NOMO-1 treated with DMSO at 0.1 percent for 48 hours (cell line): ENCODE measurements at regions not wholly inside any gene's neighbourhood (a gene's known extent, or its start where the extent isn't known, plus 50 kb on each side); places are given as distances from the start of the nearest gene placed in this dataset.

ENCODE experiments used
- DNase-seq: peaks from one replicate; lab custom pipeline; 2025; ENCODE audit not compliant: unreplicated experiment; lab: John Stamatoyannopoulos, UW

GRCh38 chr1:81232420-81232819 lies 568.3 kb upstream of the ADGRL2 start:
- DNase-seq = peak; percentile 8

GRCh38 chr1:81231729-81232038 lies 569.0 kb upstream of the ADGRL2 start:
- peak; percentile 22 for DNase-seq

DNA sequence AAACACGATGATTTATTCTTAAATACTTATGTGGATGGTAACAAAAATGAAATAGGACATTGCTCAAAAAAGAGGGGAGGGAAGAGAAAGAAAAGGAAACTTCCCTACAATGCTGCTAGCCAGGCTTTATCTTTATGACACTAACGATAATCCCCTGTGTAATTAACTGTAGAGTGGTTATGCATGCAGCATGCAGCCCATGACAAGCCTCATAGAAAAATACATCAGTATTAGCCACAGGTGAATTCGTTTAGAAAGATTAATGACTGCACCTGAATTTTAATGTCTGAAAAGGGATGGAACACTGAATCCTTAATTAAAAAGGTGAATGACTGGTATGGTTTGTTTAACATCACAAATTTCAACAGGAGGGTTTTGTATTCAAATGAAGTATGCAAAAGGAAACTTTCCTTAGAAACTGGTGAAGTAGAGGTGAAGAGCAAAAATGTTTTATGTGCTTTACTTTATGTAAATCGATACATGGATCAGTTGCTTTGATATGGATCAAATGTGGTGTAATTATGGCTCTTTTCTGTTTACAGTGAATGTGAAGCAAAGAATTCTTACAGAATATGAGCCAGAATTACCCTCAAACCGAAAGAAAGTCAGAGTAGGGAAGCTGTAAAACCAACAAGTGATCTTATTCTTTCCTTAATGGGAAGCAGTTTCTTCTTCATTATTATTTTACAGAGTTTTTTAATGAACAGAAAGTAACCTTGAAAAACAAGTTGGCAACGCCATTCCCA lies 569.6 kb upstream of the ADGRL2 start:
- peak; percentile 24 for DNase-seq

DNA sequence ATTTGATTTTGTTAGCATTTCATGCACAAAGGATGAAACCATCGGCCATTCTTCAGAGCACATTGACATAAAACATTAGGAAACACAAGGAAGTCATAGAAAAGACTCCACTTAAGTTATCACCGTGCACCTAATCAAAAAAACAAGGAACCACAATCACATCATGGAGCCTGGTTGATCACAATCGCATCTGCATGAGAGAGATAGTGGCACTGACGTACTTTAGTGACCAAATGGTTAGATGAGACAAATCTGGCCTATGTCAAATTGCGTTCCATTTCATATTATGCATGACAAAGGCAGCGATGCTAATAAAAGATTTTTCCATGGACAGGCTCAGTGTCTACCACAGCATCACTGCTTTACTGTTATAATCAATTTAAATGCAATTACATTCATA lies 571.8 kb upstream of the ADGRL2 start:
- no peak for DNase-seq

- DNase-seq = no peak
Measured at GRCh38 chr1:81226603-81226928, 574.2 kb upstream of the ADGRL2 start.

- no peak for DNase-seq
Measured at GRCh38 chr1:81225789-81226602, 574.7 kb upstream of the ADGRL2 start.

- no peak for DNase-seq
Measured at GRCh38 chr1:81224222-81224621, 576.5 kb upstream of the ADGRL2 start.

GRCh38 chr1:81221564-81221963 lies 579.2 kb upstream of the ADGRL2 start:
- DNase-seq = no peak

DNA sequence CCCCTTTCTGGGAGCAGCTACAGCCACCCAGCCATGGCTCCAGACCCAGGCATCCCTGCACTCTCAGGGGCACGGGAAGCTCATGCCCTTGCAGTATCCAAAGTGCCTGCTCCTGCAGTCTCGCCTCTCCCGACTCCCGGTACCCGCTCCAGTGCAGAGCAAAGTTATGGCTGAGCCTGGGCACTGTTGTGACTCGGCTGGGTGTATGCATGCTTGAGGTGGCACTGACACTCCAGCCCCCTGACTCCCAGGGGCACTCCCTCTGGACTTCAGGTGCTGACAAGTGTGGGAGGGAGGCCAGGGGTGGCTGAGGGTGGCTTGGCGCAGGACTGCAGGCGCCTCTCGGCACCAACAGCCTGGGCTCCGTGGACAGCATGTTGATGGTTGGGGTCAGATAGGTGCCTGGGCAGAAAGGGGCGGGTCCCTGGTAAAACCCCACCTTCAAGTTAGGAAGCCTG lies 580.1 kb upstream of the ADGRL2 start:
- DNase-seq = no peak

- no peak for DNase-seq
Measured at GRCh38 chr1:81217058-81217457, 583.7 kb upstream of the ADGRL2 start.

DNA sequence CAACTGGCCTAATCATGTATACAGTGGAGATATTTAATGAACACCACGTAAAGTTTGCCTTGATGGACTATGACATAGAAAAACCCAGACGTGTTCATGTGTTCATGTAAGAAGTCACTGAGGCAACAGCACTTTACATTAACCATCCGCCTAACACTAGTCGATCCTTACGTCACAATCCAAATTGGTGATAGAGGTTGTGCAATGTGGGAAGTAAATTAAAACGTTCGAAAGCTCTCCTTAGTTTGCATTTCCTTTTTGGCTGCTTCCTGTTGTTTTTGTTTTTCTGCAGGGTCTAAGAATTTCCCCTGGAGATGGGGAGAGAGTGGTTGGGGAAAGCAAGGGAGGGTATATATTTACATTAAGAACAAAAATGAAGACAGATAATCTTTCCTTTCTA lies 587.5 kb upstream of the ADGRL2 start:
- peak; percentile 30 for DNase-seq

GRCh38 chr1:81209461-81209860 lies 591.3 kb upstream of the ADGRL2 start:
- peak; percentile 11 for DNase-seq

- DNase-seq = peak; percentile 98
Measured at GRCh38 chr1:81208441-81208840, 592.3 kb upstream of the ADGRL2 start.

- no peak for DNase-seq
Measured at GRCh38 chr1:81205956-81206355, 594.8 kb upstream of the ADGRL2 start.

- DNase-seq = no peak
Measured at GRCh38 chr1:81201779-81202178, 599.0 kb upstream of the ADGRL2 start.

DNA sequence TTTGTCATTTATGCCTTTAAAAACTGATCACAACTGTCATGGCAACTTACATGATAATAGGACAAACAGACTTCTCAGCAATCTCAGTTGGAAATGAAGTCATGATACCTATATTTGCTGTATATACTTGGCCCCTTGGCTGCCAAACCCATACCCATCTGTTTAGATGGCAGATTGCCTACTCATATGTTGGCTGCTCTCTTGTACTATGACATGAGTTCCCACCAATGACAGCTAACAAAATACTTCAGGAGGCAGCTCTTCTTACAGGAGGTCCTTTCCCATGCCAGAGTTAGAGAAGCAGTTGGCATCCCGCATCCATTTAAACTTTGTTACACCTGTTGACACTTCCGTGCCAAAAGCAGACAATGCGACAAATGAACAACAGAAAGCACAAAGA lies 603.1 kb upstream of the ADGRL2 start:
- DNase-seq = no peak

- DNase-seq = no peak
Measured at GRCh38 chr1:81192647-81193642, 607.8 kb upstream of the ADGRL2 start.

- no peak for DNase-seq
Measured at GRCh38 chr1:81190003-81190402, 610.7 kb upstream of the ADGRL2 start.

DNA sequence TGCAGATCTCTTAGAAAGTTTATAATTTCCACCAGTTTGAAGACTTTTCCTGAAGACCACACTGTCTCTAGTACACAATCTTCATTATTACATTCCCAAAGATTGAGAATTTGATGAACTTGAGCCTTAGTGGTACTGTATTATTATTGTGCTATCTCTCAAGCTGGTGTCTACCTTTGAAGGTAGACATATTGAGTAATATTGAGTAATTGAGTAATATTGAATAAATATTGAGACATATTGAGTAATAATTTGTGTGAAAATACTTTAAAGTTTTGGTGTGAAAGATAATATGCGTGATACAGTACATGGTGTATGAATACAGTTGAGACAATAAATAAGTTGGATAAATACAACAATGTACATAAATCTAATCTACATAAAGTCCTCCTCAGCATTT lies 613.1 kb upstream of the ADGRL2 start:
- DNase-seq = no peak

DNA sequence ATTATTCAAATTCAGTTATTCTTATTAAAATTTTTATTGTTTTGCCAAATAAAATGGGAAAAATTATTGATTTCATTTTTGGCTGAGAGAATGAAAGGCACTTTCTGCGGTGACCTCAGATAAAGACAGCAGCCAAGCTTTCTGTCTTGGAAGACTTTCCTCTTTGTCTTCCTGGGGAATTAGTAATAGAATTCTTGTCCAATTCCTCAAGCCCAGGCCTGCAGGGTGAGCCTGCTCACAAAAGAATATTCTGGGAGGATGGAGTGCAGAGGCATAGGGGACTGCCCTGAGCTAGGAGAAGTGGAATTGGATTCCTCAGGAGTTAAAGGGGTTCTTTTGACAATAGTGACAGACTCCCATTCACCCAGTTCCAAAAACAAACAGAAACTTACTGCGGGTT lies 614.5 kb upstream of the ADGRL2 start:
- DNase-seq = no peak

DNA sequence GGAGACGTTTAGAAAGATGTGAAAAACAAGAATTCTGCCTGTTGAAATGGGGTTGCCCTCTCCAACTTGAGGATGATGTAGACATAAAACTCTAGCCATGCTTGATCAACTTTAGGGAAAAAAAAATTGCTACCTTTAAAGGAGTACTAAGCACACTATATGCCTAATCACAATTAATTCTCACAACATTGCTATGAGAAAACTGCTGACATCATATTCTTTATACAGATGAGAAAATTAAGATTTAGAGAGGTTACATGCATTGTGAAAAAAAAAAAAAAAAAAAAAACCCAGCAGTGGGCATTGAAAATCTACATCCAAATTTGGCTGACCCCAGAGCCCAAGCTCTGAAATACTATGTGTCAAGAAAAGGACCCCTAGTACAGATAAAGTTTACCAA lies 617.2 kb upstream of the ADGRL2 start:
- DNase-seq = no peak
